ENCODE measurements at regions not wholly inside any gene's neighbourhood (a gene's known extent, or its start where the extent isn't known, plus 50 kb on each side); places are given as distances from the start of the nearest gene placed in this dataset.
"Not testable (repeated sequence)": the region's sequence is repeated elsewhere in the genome, so short reads cannot be mapped to it uniquely, and the experiment has no call there.

DNA sequence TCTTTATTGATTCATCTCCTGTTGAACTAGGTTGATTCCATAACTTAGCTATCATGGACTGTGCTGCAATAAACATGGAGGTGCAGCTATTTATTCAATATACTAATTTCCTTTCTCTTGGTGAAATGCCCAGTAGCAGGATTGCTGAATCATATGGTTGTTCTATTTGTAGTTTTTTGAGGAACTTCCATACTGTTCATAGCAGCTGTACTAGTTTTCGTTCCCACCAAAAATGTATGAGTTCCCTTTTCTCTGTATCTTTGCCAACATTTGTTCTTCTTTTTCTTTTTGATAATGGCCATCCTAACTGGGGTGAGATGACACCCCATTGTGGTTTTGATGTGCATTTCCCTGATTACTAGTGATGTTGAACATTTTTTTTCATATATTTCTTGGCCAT is 87.2 kb upstream of the NAV2 start:
- no peak for DNase-seq

GRCh38 chr11:19617696-19618523 is 94.7 kb upstream of the NAV2 start:
- DNase-seq, result no peak

- peak; percentile 29 for DNase-seq
Observed at GRCh38 chr11:19615341-19616183, 97.1 kb upstream of the NAV2 start.

- peak; percentile 16 for DNase-seq
Observed at GRCh38 chr11:19614370-19614940, 98.2 kb upstream of the NAV2 start.

- not testable (repeated sequence) for DNase-seq
Observed at GRCh38 chr11:19612025-19612424, 100.6 kb upstream of the NAV2 start.

DNA sequence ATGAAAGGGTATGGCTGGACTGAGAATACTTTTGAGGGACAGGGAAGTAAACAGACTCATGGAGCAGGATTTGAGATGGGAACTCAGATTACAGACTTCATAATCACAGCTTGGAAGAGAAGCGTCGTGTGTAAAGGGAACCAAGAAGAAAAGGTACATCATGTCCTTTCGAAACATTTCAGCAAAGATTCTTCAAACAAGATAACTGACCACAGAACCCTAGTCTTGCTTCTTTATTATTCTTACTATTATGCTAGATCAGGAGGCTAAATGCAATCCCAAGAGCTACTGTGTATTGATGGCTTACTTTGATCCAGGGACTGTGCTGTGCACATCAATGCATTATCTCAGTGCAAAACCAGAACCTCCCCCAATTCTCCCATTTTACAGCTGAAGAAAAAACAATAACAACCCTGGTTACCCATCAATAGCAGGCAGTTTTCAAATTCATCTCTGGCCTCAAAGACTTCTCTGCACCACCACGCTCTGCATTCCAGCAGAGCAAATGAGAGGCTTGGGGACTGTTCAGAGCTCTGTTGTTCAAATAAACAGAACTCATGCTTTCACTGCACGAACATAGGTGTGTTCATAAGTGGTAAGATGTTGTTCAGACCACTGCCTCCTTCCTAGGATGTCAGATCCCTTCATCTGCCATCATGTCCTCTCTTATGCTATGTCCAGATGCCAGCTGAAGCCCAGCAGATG is 104.8 kb upstream of the NAV2 start:
- DNase-seq, result peak; percentile 36

DNA sequence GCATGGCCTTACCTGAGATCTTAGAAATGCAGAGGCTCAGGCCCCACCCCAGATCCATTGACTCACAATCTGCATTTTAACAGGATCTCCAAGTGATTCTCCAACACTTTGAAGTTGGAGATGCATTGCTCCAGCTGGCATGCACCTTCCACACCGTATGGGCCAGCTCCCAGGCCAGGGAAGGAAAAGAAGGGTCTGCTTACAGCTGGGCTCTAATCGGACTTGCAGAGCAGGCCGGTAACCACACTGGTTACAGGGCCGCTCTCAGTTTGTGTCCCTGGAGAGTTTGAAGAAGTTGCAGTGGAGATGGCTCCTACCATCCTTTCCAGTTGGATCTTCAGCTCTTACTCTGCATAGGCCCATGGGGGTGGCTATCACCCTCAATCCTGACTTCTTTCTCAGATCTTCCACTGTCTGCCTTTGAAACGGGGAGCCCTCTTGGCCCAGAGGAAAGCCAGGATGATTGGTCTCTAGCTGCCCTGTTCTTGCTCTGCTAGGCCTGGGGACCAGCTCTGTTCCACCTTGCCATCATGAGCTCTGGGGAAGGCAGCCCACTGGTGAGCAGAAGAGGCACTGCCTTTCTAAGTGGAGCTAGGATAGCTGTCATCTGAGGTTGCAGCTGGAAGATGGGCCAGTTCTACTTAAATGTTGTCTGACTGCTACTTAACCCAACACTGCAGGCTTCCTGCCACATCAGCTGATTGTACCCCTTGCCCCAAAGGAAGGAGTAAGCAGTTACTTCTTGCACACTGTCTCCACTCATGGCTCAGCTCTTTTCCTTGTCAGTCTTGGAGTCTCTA is 105.6 kb upstream of the NAV2 start:
- peak; percentile 37 for DNase-seq

DNA sequence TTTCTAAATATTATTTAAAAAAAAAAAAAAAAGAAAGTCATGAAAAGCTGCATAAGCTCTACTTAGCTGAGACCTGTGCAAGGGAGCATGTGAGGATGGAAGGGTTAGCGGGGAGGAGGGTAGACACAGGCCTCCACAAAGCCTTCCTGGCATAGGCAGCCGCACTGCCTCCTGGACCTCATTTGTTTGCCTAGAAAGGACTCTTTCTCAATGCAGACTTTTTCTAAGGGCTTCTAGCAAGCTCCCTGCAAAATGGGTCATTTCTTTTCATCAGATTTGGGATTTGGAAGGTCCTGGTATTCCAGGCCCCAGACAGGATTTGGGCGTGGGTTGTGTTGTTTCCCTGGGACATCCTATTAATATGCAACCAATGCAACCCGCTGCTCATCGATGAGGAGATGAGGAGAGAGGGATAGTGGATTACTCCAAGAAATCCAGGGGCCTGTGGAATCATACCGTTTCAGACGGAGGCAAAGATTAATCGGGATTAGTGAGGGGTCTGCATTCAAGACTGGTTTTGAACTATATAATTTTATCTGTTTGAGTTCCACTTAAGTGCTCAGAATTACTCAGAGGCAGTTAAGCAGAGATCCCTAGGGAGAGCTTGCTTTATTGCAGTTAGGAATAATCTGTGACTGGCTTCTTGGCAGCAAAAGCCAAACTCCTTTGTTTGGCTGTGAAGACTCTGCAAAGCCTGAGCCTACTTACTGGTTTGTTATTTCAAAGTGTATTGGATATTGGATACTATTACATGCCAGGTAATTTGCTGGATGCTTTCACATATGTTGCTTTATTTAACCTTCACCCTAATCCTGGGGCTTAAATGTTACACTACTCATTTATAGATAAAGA is 106.9 kb upstream of the NAV2 start:
- DNase-seq, result peak; percentile 20

DNA sequence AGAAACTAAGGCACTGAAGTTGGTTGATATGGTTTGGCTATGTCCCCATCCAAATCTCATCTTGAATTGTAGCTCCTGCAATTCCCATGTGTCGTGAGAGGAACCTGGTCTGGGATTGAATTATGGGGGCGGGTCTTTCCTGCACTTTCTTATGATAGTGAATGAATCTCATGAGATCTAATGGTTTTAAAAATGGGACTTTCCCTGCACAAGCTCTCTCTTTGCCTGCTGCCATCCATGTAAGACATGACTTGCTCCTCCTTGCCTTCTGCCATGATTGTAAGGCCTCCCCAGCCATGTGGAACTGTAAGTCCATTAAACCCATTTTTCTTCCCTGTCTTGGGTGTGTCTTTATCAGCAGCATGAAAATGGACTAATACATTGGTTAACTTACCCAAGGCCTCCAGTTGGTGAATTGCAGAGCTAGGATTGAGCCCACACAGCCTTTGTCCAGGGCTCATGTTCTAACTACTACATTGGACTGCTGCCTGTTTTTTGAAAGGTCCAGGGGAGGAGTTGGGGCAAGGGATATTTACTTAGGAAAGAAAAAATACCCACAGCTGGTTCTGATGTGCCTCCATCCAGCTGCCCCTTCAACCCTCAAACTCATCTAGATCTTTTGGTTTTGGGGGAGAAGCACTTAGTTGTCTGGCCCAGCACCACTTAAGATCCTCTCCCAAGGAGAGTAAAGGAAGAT is 107.8 kb upstream of the NAV2 start:
- peak; percentile 18 for DNase-seq

- DNase-seq, result peak; percentile 22
Observed at GRCh38 chr11:19603771-19604170, 108.9 kb upstream of the NAV2 start.

DNA sequence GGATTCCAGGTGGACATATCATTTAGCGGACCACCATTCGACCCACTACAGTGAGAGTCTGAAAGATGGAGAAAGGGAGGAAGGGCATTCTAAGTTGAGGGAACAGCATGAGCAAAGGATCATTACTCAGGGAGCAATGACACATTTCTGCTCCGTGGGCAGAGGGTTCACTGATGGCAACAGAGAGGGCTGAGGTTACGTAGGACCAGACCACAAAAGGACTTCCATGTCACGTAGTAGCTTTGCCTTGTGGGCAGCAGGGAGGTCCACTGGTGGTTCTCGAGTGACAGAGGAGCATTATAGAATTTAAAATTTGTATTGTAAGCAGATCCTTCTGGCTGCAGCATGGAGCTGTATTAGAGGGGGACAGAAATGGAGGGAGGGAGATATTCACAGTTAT is 109.7 kb upstream of the NAV2 start:
- DNase-seq, result peak; percentile 22

DNA sequence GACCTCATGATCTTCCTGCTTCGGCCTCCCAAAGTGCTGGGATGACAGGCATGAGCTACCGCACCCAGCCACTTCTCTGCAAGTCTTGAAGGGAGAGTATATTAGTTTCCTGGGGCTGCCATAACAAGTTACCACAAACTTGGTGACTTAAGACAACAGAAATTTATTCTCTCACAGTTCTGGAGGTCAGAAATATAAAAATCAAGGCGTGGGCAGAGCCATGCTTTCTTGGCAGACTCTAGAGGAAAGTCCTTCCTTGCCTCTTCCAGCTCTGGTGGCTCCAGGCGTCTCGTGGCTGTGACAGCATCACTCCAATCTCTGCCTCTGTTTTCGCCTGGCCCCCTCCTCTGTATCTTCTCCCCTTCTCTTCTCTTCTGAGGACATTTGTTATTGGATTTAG is 110.2 kb upstream of the NAV2 start:
- DNase-seq, result peak; percentile 15

DNA sequence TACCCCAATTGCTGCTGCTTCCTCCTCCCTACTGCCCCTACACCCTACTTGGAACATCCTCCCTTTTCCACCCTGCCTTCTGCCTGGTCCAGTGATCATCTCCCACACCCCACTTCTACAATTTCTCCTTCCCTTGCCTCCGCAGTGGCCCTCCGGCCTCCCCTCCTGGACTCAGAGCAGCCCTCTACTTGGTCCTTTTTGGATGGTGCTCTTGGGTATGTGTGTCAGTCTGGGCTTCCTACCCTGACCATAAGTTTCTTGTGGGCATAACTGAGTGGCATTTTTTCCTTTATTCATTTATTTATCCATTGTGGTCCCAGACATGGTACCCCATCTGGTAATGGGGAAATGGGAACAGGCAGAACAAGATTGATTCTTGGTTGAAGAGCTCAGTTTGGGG is 111.4 kb upstream of the NAV2 start:
- DNase-seq, result peak; percentile 30

DNA sequence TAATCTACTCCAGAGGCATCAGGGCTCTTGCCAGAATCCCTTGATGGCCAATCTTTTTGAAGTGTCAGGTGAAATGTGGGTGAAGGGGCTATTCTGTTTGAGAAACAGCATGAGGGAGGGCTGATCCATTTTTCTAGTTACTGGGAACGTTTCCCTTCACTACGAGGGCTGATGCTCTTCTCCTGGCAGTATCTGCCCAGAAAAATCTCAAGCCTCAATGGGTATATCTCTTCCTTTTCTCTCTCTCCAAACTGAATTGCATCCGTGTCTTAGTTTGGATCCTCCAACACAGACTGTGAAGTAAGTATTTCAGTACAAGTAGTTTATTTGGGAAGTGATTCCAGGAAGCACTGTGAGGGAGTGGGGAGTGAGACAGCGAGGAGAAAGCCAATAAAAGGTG is 113.0 kb upstream of the NAV2 start:
- peak; percentile 12 for DNase-seq

DNA sequence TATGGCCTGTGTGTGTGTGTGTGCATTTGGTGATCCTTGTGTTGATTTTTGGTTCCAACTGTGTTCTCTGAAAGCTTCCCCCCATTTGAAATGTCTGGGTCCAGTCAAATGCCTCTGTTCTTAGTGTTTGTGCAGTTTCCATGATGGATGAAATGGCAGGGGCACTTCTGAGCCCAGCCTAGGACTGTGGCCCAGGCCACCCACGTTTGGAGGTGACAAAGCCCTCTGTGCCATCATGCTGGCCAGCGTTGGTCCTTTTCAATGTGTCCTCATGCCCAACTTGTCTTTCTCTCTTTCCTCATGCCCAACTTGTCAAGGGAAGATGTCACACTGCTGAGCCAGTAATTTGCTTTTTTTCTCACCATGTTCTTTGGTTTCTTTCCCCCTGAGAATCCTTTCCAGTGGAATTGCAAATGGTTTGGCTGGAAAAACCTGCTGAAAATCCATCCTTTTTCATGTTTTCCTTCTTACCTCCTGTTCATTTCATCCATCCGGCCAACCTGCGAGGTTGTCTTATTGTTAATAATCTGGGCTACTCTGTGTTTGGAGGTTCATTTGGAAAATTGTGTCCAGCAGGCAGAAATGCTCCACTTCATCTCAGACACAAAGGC is 113.7 kb upstream of the NAV2 start:
- DNase-seq, result no peak

DNA sequence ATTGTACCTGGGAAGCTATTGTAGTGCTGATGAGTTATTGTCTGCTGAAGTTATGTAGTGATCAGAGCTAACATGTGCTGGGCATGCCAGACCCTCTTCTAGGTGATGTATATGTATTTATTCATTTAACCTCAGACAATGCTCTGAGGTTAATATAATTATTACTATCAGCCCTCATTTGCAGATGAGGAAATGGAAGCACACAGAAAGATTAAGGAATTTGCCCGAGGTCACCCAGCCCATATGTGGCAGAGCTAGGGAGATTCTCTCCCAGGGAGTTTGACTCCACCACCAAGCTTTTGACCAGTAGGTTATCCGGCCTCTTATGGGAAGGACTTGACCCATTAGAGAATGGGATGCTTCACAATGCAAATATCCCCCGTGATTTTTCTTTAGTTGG is 114.2 kb upstream of the NAV2 start:
- peak; percentile 13 for DNase-seq

DNA sequence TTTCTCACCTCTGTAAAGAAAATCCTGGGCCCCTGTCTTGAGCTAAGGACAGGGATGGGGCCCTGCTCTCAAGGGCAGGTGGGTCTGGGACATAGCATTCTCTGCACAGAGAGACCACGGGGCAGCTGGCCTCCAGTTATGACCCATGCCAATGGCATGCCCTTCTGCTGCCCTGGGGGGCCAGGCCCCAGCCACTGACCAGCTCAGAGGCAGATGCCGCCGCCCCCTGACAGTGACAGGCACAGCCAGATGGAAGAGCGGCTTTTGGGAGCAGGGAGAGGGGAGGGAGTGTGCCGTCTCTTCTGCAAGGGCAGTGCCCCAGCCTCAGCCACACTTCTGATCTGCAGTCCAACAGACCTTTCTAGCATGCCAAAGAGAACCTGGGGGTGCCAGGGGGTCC is 114.8 kb upstream of the NAV2 start:
- peak; percentile 77 for DNase-seq

- peak; percentile 16 for DNase-seq
Observed at GRCh38 chr11:19597206-19597605, 115.4 kb upstream of the NAV2 start.

GRCh38 chr11:19595840-19596751 is 116.5 kb upstream of the NAV2 start:
- peak; percentile 60 for DNase-seq

Data from islet precursor cell (in vitro differentiated cells).